Islet precursor cell (in vitro differentiated cells): ENCODE measurements at regions not wholly inside any gene's neighbourhood (a gene's known extent, or its start where the extent isn't known, plus 50 kb on each side); places are given as distances from the start of the nearest gene placed in this dataset.

ENCODE experiments used
- DNase-seq: peaks from one replicate; pipeline ENCODE4 v3.0.0-alpha.2; 2018

- DNase-seq, result peak; percentile 82
Observed at GRCh38 chr6:166106076-166106686, 61.5 kb downstream of the TBXT start.

DNA sequence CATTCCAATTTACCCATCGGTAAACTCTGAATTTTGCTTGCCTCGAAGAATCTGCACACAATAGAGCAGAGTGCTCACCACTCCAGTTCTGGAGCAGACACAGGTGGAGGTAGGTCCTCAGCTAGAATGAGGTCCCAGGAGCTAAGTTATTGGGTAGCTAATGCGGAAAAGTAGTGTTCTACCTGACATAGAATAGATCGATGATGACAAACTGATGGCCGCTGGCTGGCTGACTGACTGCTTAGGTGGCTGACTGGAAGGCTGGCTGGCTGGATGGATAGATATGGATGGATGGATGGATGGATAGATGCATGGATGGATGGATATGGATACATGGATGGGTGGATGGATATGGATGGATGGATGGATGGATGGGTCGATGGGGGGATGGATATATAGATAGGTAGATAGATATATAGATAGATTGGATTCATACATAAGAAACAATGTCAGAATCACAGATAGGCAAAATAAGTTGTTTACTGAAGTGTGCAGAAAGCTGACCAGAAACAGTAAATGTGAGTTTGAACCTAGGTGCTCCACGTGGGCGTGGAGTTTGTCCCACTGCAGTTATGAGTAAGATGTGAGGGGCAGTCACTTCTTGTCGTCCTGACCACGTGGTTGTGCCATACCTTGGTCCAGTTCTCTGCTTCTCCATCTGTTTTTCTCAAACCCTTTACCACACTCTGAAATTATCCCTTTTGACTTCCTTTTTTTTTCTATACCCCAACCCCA is 62.1 kb downstream of the TBXT start:
- DNase-seq, result no peak

DNA sequence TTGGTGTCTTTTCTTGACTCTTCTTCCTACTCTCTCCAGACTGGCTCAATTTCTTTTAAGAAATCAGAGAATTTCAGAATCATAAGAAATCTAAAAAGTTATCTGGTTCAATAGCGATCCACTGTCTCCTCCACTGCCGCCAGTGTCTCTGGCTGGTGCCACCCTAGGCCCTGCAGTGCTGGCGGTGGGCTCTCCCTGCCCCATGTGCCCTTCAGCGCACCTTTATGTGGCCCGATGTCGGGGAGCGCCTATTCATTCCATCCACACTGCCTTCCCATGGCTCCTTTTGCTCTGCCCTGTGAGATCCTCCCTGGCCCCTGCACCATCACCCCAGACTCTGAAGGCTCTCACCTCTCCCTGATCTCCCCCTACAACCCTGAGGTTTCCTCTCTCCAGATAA is 62.8 kb downstream of the TBXT start:
- DNase-seq, result no peak

- DNase-seq, result no peak
Observed at GRCh38 chr6:166104107-166104506, 63.5 kb downstream of the TBXT start.

DNA sequence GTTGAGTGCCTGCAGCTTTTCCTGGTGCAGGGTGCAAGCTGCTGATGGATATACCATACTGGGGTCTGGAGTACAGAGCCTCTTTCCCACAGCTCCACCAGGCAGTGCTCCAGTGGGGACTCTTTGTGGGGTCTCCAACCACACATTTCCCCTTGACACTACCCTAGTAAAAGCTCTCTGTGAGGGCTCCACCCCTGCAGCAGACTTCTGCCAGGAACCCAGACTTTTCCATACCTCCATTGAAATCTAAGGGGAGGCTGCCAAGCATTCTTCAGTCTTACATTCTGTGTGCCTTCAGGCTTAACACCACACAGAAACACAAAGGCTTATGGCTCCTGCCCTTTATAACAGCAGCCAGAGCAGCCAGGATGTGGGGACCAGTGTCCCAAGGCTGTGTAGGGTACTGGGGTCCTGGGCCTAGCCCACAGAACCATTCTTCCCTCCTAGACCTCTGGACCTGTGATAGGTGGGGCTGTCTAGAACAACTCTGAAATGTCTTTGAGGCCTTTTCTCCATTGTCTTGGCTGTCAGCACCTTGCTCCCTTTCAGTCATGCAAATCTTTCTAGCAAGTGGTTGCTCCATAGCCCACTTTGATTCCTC is 65.7 kb downstream of the TBXT start:
- no peak for DNase-seq

DNA sequence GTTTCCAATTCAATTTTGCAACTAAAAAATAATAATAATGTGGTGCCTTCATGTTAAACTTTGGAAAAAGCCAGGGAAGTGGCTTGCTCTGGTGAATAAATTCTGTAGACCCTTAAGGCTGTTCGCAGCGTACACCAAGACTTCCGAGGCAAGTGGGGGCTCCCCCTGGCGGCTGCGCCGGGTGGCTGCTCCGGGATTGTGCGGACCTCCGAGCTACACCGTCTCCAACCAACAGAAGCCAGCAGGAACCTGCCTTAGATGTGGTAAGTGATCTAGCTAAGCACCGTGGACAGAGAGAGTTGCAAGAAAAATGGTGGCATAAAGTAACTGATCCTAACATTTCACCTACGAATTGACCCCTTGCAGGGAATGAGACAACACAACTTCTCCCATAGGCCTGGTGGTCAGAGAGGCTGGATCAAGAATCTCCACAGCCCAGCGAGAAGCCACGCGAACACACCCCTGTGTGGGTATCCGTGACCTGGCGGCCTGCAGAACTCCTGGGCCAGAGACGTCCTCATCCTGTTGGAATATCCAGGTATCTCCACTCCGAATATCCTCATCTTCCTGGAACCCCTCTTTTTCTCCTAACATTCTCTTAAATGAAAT is 69.6 kb downstream of the TBXT start:
- peak; percentile 94 for DNase-seq

DNA sequence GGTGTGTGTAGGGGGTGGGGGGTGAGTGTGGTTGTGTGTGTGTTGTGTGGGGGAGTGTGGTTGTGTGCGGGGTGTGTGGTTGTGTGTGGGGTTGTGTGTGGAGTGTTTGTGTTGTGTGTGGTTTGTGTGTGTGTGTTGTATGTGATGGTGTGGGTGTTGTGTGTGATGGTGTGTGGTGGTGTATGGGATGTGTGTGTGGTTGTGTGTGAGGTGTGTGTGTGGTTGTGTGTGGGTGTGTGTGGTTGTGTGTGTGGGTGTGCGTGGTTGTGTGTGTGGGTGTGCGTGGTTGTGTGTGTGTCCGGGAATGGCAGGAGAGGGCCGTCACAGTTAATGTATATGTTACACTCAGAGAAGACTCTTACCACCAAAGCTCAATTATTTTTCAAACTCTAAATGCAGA is 79.8 kb downstream of the TBXT start:
- DNase-seq, result no peak

DNA sequence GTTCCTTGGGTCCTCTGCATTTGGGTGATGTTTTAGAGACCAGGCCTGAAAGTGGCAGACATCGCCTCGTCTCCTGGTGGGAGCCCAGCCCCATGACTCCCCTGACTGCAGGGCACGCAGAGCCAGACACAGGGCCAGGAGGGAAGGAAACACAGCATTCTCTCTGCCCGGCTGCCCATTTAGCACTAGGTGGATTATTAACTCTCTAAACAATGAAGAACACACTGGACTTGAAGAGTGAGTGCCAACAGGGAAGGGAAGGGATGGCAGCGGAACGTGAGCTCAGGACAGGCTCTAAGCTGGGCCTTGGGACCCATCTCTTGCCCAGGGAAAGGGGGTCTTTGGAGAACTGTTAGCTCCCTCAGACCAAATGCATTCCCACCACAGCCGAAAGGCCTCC is 80.4 kb downstream of the TBXT start:
- no peak for DNase-seq

- DNase-seq, result no peak
Observed at GRCh38 chr6:166085500-166085899, 82.2 kb downstream of the TBXT start.

DNA sequence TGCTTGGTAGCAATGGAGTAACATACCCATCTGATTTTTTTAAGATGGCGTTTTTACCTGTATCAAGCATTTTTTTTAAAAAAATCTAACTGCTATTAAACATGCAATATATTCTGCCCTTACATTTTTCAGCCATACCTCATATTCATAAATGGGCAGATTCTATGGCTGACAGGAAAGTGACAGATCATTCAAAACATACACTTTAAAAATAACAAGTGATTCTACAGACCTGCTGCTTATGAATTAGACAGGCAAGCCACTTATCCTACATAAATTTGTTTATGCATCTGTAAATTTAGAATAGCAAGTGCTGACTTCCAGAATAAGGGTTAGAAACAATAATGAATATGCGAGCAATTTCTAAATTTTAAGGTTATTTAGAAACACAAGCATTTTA is 82.7 kb downstream of the TBXT start:
- no peak for DNase-seq

DNA sequence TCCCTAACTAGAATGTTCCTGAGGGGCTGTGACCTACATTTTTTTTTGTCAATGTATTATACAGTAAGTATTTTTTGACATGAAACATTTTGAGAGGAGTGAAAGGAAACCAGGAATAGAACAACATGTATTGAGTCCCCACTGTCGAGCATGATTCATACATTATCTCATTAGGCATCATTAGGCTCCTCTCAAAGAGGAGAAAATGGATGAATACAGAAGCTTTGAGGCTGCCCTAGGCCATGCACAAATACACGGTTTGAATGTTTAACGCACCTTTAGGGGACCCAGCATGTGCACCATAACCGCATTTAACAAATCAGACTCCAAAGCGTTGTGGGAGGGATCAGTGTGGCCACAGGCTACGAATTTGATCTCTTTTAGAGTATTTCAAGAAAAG is 87.8 kb downstream of the TBXT start:
- DNase-seq, result no peak

GRCh38 chr6:166078294-166078693 is 89.4 kb downstream of the TBXT start:
- no peak for DNase-seq

GRCh38 chr6:166076625-166077024 is 91.0 kb downstream of the TBXT start:
- DNase-seq, result no peak

GRCh38 chr6:166075925-166076324 is 91.7 kb downstream of the TBXT start:
- DNase-seq, result no peak

DNA sequence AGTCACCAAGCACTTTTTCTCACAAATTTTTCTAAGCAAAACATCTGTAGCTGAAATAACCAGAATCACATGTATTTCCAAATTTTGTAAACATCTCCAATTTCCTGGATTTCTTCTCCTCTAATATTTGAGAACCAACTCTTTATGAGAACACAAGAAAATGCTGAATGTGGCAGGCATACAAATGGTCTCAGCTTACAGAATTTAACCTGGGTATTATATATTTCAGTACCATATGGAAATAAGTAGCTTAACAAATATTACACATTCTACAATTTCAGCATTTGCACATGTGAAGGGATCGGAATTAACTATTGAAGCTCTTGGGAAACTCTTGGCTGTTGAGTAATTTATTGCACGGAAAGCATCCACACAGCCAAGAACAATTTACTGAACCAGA is 92.5 kb downstream of the TBXT start:
- no peak for DNase-seq

- no peak for DNase-seq
Observed at GRCh38 chr6:166073082-166073481, 94.6 kb downstream of the TBXT start.

DNA sequence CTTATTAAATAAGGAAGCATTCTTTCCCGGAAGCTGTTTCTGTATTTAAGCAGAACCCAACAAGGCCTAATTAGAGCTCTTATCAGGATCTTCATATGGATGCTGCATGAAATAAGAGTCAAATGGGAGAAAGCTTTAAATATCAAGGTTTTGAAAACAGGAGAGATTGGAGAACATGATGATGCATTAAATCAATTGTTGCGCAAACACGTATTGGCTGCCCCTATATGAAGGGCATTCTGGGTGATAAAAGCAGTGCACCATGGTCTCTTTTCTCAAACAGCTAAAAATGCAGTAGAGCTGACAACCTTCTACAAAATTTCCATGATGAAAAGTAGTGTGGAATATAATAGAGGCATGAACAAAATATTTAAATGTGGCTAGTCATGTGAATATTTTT is 98.9 kb downstream of the TBXT start:
- no peak for DNase-seq

DNA sequence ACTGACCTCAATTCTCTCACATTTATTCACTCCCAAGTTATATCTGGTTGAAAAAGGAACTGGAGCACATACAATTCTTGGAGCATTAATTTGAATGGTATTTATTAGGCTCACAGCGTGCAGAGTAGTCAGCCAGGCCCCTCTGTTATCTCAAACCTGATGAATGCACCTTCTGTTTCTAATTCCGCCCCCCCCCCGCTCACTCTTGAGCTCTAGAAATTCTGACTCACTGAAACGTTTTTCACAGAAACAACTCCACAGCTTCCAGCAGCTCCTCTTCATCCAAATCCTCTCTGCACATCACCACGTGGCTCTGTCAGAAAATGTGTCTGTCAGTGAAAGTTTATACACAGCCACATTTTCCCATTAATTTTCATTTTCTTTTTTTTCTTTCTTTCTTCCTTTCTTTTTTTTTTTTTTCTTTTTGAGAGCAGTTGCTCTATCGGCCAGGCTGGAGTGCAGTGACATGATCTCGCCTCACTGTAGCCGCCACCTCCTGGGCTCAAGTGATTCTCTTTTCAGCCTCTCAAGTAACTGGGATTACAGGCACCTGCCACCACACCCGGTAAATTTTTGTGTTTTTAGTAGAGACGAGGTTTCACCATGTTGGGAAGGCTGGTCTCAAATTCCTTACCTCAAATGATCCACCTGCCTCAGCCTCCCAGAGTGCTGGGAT is 109.4 kb downstream of the TBXT start:
- DNase-seq, result peak; percentile 90

GRCh38 chr6:166057431-166057830 is 110.2 kb downstream of the TBXT start:
- no peak for DNase-seq

GRCh38 chr6:166056637-166057036 is 111.0 kb downstream of the TBXT start:
- DNase-seq, result no peak

DNA sequence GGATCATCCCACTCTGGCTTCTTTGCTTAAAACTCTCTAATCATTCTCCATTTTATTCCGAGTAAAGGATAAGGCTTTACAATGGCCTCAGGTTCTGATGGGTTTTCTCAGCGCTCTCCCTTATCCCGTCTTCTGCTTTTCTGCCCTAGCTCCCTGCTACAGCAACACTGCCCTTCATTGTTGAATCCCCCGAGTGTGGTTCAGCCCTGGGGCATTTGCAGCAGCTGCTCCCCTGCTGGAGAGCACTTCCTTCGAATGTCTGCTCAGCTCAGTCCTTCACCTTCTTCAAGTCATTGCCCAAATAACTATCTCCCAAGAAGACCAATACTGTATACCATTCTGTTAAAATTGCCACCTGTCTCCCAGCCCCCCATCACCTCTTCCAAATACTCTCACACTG is 111.8 kb downstream of the TBXT start:
- no peak for DNase-seq

DNA sequence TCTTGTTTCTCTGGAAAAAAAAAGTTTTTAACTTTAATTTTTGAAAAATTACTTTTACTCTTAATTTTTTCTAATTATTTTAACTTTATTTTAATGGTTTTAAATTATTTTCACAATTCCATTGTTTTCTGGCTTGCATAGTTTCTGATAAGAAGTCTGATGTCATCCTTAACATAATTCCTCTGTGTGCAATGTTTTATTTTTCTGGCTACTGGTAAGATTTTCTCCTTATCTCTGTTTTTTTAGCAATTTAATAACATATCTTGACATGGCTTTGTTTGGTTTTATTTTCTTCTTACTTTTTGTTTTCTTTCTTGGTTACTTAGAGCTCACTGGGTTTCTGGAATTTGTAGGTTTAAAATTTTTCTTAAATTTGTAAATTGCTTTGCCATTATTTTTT is 114.8 kb downstream of the TBXT start:
- no peak for DNase-seq

DNA sequence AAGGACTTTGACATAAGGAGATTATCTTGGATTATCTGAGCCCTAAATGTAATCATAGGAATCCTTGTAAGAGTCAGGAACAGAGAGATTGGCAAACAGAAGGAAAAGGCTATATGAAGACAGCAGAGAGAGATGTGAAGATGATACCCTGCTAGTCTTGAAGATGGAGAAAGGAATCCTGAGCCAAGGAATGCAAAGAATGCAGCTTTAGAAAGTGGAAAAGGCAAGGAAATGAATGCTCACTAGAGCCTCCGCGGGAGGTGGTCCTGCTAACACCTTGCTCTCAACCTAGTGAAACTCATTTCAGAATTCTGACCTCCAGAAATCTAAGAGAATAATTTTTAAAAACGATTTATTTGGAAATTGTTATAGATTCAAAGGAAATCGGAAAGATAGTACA is 117.1 kb downstream of the TBXT start:
- DNase-seq, result no peak

DNA sequence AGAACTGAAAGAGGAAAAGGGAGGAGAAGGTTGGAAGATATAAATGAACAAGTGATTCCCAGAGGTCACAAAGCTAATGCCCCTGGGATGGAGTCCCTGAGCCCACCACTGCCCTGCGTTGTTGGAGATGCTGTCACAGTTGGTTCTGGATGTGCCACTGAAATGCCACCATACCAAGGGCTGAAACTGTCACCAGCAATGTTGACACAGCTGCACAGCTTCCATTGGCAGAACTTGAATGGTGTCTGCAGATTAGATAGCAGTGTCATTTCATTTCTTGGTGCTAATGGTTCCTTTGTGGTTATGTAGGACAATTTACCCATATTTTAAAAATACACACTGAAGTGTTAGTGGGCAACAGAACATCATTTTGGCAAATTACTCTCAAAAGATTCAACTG is 120.7 kb downstream of the TBXT start:
- DNase-seq, result no peak
